ENCODE measurements at regions not wholly inside any gene's neighbourhood (a gene's known extent, or its start where the extent isn't known, plus 50 kb on each side); places are given as distances from the start of the nearest gene placed in this dataset.

DNA sequence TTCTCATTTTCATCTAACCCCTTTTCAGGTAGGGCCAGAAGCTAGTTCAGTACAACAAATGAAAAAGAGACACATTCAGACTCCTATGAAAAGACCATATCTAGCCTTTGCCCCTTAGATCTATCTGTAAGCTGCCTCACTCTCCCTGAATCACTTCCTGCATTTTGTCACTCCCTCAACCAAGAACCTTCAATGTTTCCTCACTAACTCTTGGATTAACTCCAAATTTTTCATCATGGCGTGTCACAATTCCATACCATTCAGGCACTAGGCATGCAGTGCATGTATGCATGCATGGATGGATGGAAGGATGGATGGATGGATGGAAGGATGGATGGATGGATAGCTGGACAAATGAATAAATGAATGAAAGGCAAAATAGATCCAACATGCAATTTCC lies 356.9 kb downstream of the TNS1 start:
- Histone ChIP-seq H3K4me3 (ENCODE audit: low read depth, low read length, poor library complexity, severe bottlenecking) (no peak overlapping the region), H3K79me2 (ENCODE audit: insufficient read depth, low read depth, low read length) (no peaks in the 10 kb centered on the region), H2AFZ (ENCODE audit: low read length) (no peak overlapping the region), H3K4me1 (ENCODE audit: insufficient read depth, low read length, poor library complexity, severe bottlenecking) (no peaks in the 10 kb centered on the region), H3K9me2 (ENCODE audit: insufficient read depth, low read length) (no peaks in the 10 kb centered on the region), H3K9me3 (ENCODE audit: low read length) (no peaks in the 10 kb centered on the region), H3K4me2 (ENCODE audit: low read length) (no peak overlapping the region), H4K20me1 (ENCODE audit: insufficient read depth, low read length) (no peaks in the 10 kb centered on the region), H3K27ac (ENCODE audit: low read depth, low read length, poor library complexity, severe bottlenecking) (no peak overlapping the region), H3K36me3 (ENCODE audit: insufficient read depth, low read length) (no peaks in the 10 kb centered on the region)
- TF ChIP-seq EZH2phosphoT487 (IDR thresholded peaks at IDR 0.05; ENCODE audit: borderline replicate concordance, low read depth, low read length): no peak
- TF ChIP-seq, protein P1, sequence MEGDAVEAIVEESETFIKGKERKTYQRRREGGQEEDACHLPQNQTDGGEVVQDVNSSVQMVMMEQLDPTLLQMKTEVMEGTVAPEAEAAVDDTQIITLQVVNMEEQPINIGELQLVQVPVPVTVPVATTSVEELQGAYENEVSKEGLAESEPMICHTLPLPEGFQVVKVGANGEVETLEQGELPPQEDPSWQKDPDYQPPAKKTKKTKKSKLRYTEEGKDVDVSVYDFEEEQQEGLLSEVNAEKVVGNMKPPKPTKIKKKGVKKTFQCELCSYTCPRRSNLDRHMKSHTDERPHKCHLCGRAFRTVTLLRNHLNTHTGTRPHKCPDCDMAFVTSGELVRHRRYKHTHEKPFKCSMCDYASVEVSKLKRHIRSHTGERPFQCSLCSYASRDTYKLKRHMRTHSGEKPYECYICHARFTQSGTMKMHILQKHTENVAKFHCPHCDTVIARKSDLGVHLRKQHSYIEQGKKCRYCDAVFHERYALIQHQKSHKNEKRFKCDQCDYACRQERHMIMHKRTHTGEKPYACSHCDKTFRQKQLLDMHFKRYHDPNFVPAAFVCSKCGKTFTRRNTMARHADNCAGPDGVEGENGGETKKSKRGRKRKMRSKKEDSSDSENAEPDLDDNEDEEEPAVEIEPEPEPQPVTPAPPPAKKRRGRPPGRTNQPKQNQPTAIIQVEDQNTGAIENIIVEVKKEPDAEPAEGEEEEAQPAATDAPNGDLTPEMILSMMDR (conservative IDR thresholded peaks at IDR 0.05; ENCODE audit: low read length): no peak
- ChIA-PET CTCF (ENCODE audit: unreplicated experiment) (no interaction called here), POLR2A (no interaction called here)
- no peak for DNase-seq (ENCODE audit: low spot score)
- intact Hi-C loops (cut with micrococcal nuclease; ENCODE audit: unreplicated experiment): no loop called here
- BruUV-seq (replicated peaks): no TSS peak

DNA sequence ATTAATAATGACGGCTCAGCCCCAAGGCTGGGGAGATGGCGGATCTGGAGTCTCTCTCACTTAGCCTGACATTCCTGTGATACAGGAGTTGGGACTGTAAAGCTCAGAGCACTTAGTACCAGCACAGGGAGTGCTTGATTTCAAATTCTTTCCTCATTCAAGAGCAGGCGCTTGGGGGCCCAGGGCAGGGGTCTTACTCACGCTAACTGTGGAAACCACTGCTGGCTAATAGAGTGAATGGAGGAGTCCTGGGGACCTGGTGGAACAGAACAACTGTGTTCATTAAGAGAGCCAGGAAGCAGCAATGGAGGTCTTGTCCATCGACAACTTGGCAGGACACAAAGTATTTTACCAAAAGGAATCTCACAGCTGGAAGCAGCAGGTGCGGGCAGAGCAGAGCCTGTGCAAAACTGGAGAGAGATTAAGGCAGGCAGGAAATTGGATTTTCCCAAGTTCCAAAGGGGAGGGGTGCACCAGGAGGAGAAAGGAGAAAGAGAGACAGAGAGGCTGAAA lies 358.9 kb downstream of the TNS1 start:
- Histone ChIP-seq H3K27ac (ENCODE audit: low read depth, low read length, poor library complexity, severe bottlenecking) (no peak overlapping the region), H3K4me3 (ENCODE audit: low read depth, low read length, poor library complexity, severe bottlenecking) (no peak overlapping the region), H3K9me2 (ENCODE audit: insufficient read depth, low read length) (no peaks in the 10 kb centered on the region), H3K4me1 (ENCODE audit: insufficient read depth, low read length, poor library complexity, severe bottlenecking) (no peaks in the 10 kb centered on the region), H3K36me3 (ENCODE audit: insufficient read depth, low read length) (no peaks in the 10 kb centered on the region), H3K79me2 (ENCODE audit: insufficient read depth, low read depth, low read length) (no peaks in the 10 kb centered on the region), H3K9me3 (ENCODE audit: low read length) (no peaks in the 10 kb centered on the region), H3K4me2 (ENCODE audit: low read length) (no peak overlapping the region), H4K20me1 (ENCODE audit: insufficient read depth, low read length) (no peaks in the 10 kb centered on the region), H2AFZ (ENCODE audit: low read length) (no peak overlapping the region)
- TF ChIP-seq, protein P1 (conservative IDR thresholded peaks at IDR 0.05; ENCODE audit: low read length): no peak
- no peak for TF ChIP-seq EZH2phosphoT487 (IDR thresholded peaks at IDR 0.05; ENCODE audit: borderline replicate concordance, low read depth, low read length)
- intact Hi-C loops (cut with micrococcal nuclease; ENCODE audit: unreplicated experiment): no loop called here
- no peak for DNase-seq (ENCODE audit: low spot score)
- ChIA-PET POLR2A (no interaction called here), CTCF (ENCODE audit: unreplicated experiment) (no interaction called here)
- BruUV-seq (replicated peaks): no TSS peak

DNA sequence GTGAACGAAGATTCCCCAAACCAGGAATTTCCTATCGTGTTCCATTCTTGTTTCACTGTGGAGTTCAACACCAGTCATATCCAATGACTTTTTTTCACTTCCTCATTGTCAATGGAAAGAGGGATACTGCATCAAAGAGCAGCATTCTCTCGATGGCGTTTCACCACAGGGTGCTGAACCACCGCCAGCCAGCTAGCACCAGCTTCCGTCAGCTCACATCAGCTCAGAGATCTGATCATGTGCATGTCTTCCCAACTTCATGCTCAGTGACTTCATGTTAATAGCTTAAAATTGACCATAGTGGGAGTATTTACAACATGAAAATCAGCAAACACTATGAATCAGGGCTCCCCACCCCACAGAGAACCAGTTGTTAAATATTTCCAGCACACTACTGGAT lies 359.9 kb downstream of the TNS1 start:
- Histone ChIP-seq H3K4me1 (ENCODE audit: insufficient read depth, low read length, poor library complexity, severe bottlenecking) (no peaks in the 10 kb centered on the region), H3K9me3 (ENCODE audit: low read length) (no peaks in the 10 kb centered on the region), H3K9me2 (ENCODE audit: insufficient read depth, low read length) (no peaks in the 10 kb centered on the region), H3K36me3 (ENCODE audit: insufficient read depth, low read length) (no peaks in the 10 kb centered on the region), H2AFZ (ENCODE audit: low read length) (no peak overlapping the region), H4K20me1 (ENCODE audit: insufficient read depth, low read length) (no peaks in the 10 kb centered on the region), H3K4me3 (ENCODE audit: low read depth, low read length, poor library complexity, severe bottlenecking) (no peak overlapping the region), H3K4me2 (ENCODE audit: low read length) (no peak overlapping the region), H3K27ac (ENCODE audit: low read depth, low read length, poor library complexity, severe bottlenecking) (no peak overlapping the region), H3K79me2 (ENCODE audit: insufficient read depth, low read depth, low read length) (no peaks in the 10 kb centered on the region)
- intact Hi-C loops (cut with micrococcal nuclease; ENCODE audit: unreplicated experiment): no loop called here
- no TSS peak for BruUV-seq (replicated peaks)
- ChIA-PET CTCF (ENCODE audit: unreplicated experiment) (no interaction called here), POLR2A (no interaction called here)
- TF ChIP-seq EZH2phosphoT487 (IDR thresholded peaks at IDR 0.05; ENCODE audit: borderline replicate concordance, low read depth, low read length): no peak
- TF ChIP-seq, protein P1 (conservative IDR thresholded peaks at IDR 0.05; ENCODE audit: low read length): no peak
- DNase-seq (ENCODE audit: low spot score): no peak
